ENCODE measurements at regions not wholly inside any gene's neighbourhood (a gene's known extent, or its start where the extent isn't known, plus 50 kb on each side); places are given as distances from the start of the nearest gene placed in this dataset.

- H3K36me3 Mint-ChIP-seq = no peaks in the 10 kb centered on the region
- DNase-seq = no peak
- H3K9me3 Mint-ChIP-seq = peaks cover 5% of the 10 kb centered on the region
- ChIA-PET CTCF (no interaction called here), POLR2A (no interaction called here)
- no peaks in the 10 kb centered on the region for H3K4me1 Mint-ChIP-seq (ENCODE audit: low read depth)
- no peaks in the 10 kb centered on the region for H3K27me3 Mint-ChIP-seq
- intact Hi-C loops (cut with micrococcal nuclease) = no loop called here
- no peak overlapping the region for H3K27ac Mint-ChIP-seq
- no peak overlapping the region for H3K4me3 Mint-ChIP-seq
Measured at GRCh38 chr13:72218966-72219365, 352.0 kb upstream of the DACH1 start.

DNA sequence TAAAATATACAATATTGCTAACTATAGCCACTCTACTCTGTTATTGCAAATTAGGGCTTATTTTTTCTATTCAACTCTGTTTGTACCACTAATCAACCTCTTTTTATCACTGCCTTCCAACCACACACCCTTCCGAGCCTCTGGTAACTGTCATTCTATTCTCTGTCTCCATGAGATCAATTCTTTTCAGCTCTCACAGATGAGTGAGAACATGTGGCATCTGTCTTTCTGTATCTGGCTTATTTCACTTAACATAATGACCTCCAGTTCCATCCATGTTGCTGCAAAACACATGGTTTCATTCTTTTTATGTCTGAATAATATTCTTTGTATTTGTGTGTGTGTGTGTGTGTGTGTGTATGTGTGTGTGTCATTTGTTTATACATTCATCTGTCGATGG, 350.1 kb upstream of the DACH1 start:
- no peak overlapping the region for H3K4me3 Mint-ChIP-seq
- H3K4me1 Mint-ChIP-seq (ENCODE audit: low read depth) = no peaks in the 10 kb centered on the region
- H3K27me3 Mint-ChIP-seq = no peaks in the 10 kb centered on the region
- H3K9me3 Mint-ChIP-seq = peaks cover 5% of the 10 kb centered on the region
- no peak overlapping the region for H3K27ac Mint-ChIP-seq
- intact Hi-C loops (cut with micrococcal nuclease) = no loop called here
- ChIA-PET CTCF (no interaction called here), POLR2A (no interaction called here)
- no peak for DNase-seq
- no peaks in the 10 kb centered on the region for H3K36me3 Mint-ChIP-seq

DNA sequence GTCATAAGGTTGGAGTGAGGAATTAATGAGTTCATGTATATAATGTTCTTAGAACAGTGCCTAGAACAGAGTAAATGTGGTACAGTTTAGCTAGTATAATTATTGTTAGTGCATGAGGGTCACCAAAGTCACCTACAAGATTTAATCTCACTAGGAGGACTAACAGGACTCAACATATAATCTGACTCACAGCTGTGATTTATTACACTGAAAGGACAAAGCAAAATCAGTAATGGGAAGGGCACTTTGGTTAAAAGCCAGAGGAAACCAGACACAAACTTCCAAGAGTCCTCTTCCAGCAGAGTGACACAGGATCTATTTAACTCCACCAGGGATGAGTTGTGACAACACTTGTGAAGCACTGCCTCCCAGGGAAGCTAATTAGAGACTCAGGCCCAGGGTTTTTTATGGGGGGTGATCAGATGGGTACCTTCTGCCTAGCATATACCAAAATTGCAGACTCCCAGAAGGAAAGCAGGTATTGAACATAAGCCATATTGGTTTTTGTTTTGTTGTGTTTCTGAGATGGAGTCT, 341.2 kb upstream of the DACH1 start:
- H3K9me3 Mint-ChIP-seq = no peaks in the 10 kb centered on the region
- H3K27me3 Mint-ChIP-seq = no peaks in the 10 kb centered on the region
- no peak for DNase-seq
- no peaks in the 10 kb centered on the region for H3K36me3 Mint-ChIP-seq
- intact Hi-C loops (cut with micrococcal nuclease) = no loop called here
- H3K4me1 Mint-ChIP-seq (ENCODE audit: low read depth) = no peaks in the 10 kb centered on the region
- POLR2A ChIA-PET = no interaction called here
- H3K27ac Mint-ChIP-seq = no peak overlapping the region
- CTCF ChIA-PET = no interaction called here
- H3K4me3 Mint-ChIP-seq = no peak overlapping the region

DNA sequence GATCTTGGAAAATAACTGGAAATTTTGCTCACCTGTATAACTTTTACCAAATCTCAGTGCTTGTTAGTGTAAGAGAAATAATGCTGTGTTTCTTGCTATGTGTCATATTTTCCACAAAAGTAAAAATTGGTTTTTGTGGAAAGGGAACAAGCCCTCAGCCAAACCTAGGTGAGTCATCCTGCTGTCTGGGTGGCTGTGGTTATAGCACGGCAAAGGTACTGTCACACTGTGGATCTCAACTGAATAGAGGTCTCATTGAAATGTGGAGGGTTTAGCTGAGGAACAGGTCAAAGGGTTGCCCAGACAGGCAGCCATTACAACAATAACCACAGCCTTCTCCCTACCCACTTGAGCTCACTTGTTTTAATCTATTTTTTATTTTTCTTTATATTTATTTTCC, 338.8 kb upstream of the DACH1 start:
- Mint-ChIP-seq H3K27me3 (no peaks in the 10 kb centered on the region), H3K27ac (no peak overlapping the region), H3K4me3 (no peak overlapping the region), H3K4me1 (ENCODE audit: low read depth) (no peaks in the 10 kb centered on the region), H3K9me3 (no peaks in the 10 kb centered on the region), H3K36me3 (no peaks in the 10 kb centered on the region)
- intact Hi-C loops (cut with micrococcal nuclease) = no loop called here
- ChIA-PET POLR2A (no interaction called here), CTCF (no interaction called here)
- no peak for DNase-seq

DNA sequence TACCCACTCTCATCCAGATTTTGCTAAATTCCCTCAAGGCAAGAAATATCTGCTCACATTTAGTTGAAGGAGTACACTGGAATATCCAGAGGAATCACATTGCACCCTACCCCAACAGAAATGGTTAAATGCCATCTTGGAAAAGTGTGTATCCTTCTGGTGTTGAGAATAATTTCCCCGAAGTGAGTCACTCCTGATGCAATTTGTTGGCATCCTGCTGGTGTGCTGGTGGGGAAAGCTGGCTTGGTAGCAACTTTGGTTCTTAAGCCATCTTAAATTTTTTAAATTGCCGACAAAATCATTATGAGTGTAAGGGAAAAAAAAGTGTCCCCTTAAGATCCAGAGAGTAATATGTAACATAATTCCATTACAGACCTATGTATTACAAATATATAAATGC, 337.3 kb upstream of the DACH1 start:
- Mint-ChIP-seq H3K9me3 (no peaks in the 10 kb centered on the region), H3K4me3 (no peak overlapping the region), H3K27me3 (no peaks in the 10 kb centered on the region), H3K36me3 (no peaks in the 10 kb centered on the region), H3K27ac (no peak overlapping the region), H3K4me1 (ENCODE audit: low read depth) (no peaks in the 10 kb centered on the region)
- no peak for DNase-seq
- CTCF ChIA-PET = no interaction called here
- intact Hi-C loops (cut with micrococcal nuclease) = no loop called here
- POLR2A ChIA-PET = no interaction called here

- CTCF ChIA-PET = no interaction called here
- H3K27ac Mint-ChIP-seq = no peak overlapping the region
- no peaks in the 10 kb centered on the region for H3K4me1 Mint-ChIP-seq (ENCODE audit: low read depth)
- H3K27me3 Mint-ChIP-seq = no peaks in the 10 kb centered on the region
- H3K4me3 Mint-ChIP-seq = no peak overlapping the region
- intact Hi-C loops (cut with micrococcal nuclease) = no loop called here
- no peak for DNase-seq
- POLR2A ChIA-PET = no interaction called here
- no peaks in the 10 kb centered on the region for H3K9me3 Mint-ChIP-seq
- no peaks in the 10 kb centered on the region for H3K36me3 Mint-ChIP-seq
Measured at GRCh38 chr13:72201726-72202125, 334.7 kb upstream of the DACH1 start.

DNA sequence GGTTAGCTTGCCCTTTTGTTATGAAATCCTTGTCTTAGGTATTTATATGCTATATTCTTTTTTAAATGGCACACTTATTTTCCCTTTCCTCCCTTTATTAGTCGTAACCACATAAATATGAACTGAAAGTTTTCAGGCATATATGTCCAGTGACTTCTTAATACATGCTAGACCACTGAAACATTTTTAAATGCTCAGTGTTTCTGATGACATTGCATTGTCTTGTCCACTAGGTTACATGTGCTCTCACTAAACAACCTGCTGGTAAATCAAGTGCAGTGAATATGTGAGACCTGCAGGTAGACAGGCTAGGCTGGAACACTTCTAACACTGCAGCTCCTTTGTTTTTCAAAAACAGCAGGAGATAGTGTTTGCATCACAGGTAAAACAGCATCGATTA, 332.6 kb upstream of the DACH1 start:
- DNase-seq = no peak
- H3K9me3 Mint-ChIP-seq = no peaks in the 10 kb centered on the region
- no peak overlapping the region for H3K27ac Mint-ChIP-seq
- ChIA-PET CTCF (no interaction called here), POLR2A (no interaction called here)
- no peaks in the 10 kb centered on the region for H3K27me3 Mint-ChIP-seq
- no peaks in the 10 kb centered on the region for H3K4me1 Mint-ChIP-seq (ENCODE audit: low read depth)
- no peaks in the 10 kb centered on the region for H3K36me3 Mint-ChIP-seq
- intact Hi-C loops (cut with micrococcal nuclease) = no loop called here
- no peak overlapping the region for H3K4me3 Mint-ChIP-seq

GRCh38 chr13:72198967-72199560, 332.1 kb upstream of the DACH1 start:
- no peak overlapping the region for H3K27ac Mint-ChIP-seq
- H3K27me3 Mint-ChIP-seq = no peaks in the 10 kb centered on the region
- no peak for DNase-seq
- no peaks in the 10 kb centered on the region for H3K4me1 Mint-ChIP-seq (ENCODE audit: low read depth)
- intact Hi-C loops (cut with micrococcal nuclease) = no loop called here
- ChIA-PET CTCF (no interaction called here), POLR2A (no interaction called here)
- no peak overlapping the region for H3K4me3 Mint-ChIP-seq
- H3K36me3 Mint-ChIP-seq = no peaks in the 10 kb centered on the region
- no peaks in the 10 kb centered on the region for H3K9me3 Mint-ChIP-seq

- Mint-ChIP-seq H3K4me3 (no peak overlapping the region), H3K9me3 (no peaks in the 10 kb centered on the region), H3K4me1 (ENCODE audit: low read depth) (no peaks in the 10 kb centered on the region), H3K36me3 (no peaks in the 10 kb centered on the region), H3K27ac (no peak overlapping the region), H3K27me3 (no peaks in the 10 kb centered on the region)
- ChIA-PET POLR2A (no interaction called here), CTCF (no interaction called here)
- no peak for DNase-seq
- intact Hi-C loops (cut with micrococcal nuclease) = no loop called here
Measured at GRCh38 chr13:72198042-72198441, 331.0 kb upstream of the DACH1 start.

- Mint-ChIP-seq H3K4me3 (no peak overlapping the region), H3K27me3 (no peaks in the 10 kb centered on the region), H3K9me3 (no peaks in the 10 kb centered on the region), H3K27ac (no peak overlapping the region), H3K36me3 (no peaks in the 10 kb centered on the region), H3K4me1 (ENCODE audit: low read depth) (no peaks in the 10 kb centered on the region)
- intact Hi-C loops (cut with micrococcal nuclease) = no loop called here
- DNase-seq = no peak
- ChIA-PET CTCF (no interaction called here), POLR2A (no interaction called here)
Measured at GRCh38 chr13:72195044-72195704, 328.2 kb upstream of the DACH1 start.

DNA sequence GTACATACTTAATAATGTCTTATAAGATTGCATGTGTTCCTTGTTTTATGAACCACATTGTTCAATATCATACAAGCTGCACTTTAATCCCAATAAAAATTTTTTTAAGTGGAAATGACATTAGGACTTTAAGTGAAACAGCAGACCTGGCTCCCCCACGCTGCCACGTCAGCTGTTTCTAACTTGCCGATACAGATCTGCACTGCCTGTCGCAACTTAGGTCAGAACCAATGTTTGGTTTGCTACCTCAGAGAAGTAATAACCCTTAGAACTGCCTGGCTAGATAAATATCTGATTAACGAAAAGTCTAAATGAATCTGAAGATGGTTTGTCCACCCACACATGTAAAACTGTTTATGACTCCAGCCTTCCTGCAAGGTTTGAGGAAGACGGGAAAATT, 327.5 kb upstream of the DACH1 start:
- ChIA-PET CTCF (no interaction called here), POLR2A (no interaction called here)
- no peak overlapping the region for H3K27ac Mint-ChIP-seq
- no peak overlapping the region for H3K4me3 Mint-ChIP-seq
- H3K4me1 Mint-ChIP-seq (ENCODE audit: low read depth) = no peaks in the 10 kb centered on the region
- DNase-seq = no peak
- intact Hi-C loops (cut with micrococcal nuclease) = no loop called here
- no peaks in the 10 kb centered on the region for H3K27me3 Mint-ChIP-seq
- H3K36me3 Mint-ChIP-seq = no peaks in the 10 kb centered on the region
- no peaks in the 10 kb centered on the region for H3K9me3 Mint-ChIP-seq

GRCh38 chr13:72186730-72187422, 319.9 kb upstream of the DACH1 start:
- Mint-ChIP-seq H3K4me3 (no peak overlapping the region), H3K36me3 (no peaks in the 10 kb centered on the region), H3K27ac (no peak overlapping the region), H3K4me1 (ENCODE audit: low read depth) (no peaks in the 10 kb centered on the region), H3K9me3 (peaks cover 3% of the 10 kb centered on the region), H3K27me3 (no peaks in the 10 kb centered on the region)
- ChIA-PET POLR2A (no interaction called here), CTCF (no interaction called here)
- intact Hi-C loops (cut with micrococcal nuclease) = no loop called here
- DNase-seq = no peak

GRCh38 chr13:72185776-72186175, 318.8 kb upstream of the DACH1 start:
- H3K36me3 Mint-ChIP-seq = no peaks in the 10 kb centered on the region
- H3K4me3 Mint-ChIP-seq = no peak overlapping the region
- ChIA-PET CTCF (no interaction called here), POLR2A (no interaction called here)
- no peaks in the 10 kb centered on the region for H3K4me1 Mint-ChIP-seq (ENCODE audit: low read depth)
- H3K27me3 Mint-ChIP-seq = no peaks in the 10 kb centered on the region
- no peak overlapping the region for H3K27ac Mint-ChIP-seq
- no peak for DNase-seq
- H3K9me3 Mint-ChIP-seq = peaks cover 3% of the 10 kb centered on the region
- intact Hi-C loops (cut with micrococcal nuclease) = no loop called here

Measured in activated CD4-positive, alpha-beta memory T cell treated with anti-CD3 and anti-CD28 coated beads for 36 hours (primary cell).